HFFc6 (cell line): ENCODE measurements at regions not wholly inside any gene's neighbourhood (a gene's known extent, or its start where the extent isn't known, plus 50 kb on each side); places are given as distances from the start of the nearest gene placed in this dataset.
"Not testable (repeated sequence)": the region's sequence is repeated elsewhere in the genome, so short reads cannot be mapped to it uniquely, and the experiment has no call there.

Source experiments
- DNase-seq: peaks from one replicate; pipeline ENCODE4 v3.0.0-alpha.2; 2018
- H3K27ac Mint-ChIP-seq: 2 replicates; pipeline ENCODE4 v1.8.0; 2020; ENCODE audit warnings: mild to moderate bottlenecking, mixed read lengths
- H3K27me3 Mint-ChIP-seq: 2 replicates; pipeline ENCODE4 v1.8.0; 2021; ENCODE audit warnings: mild to moderate bottlenecking, moderate library complexity, mixed read lengths; ENCODE audit not compliant: insufficient read depth
- H3K36me3 Mint-ChIP-seq: 2 replicates; pipeline ENCODE4 v1.8.0; 2021; ENCODE audit warnings: low read depth, mixed read lengths
- H3K4me1 Mint-ChIP-seq: 2 replicates; pipeline ENCODE4 v1.8.0; 2020; ENCODE audit warnings: low read depth, mixed read lengths
- H3K4me3 Mint-ChIP-seq: 2 replicates; pipeline ENCODE4 v1.8.0; 2020; ENCODE audit warnings: mild to moderate bottlenecking, moderate library complexity, mixed read lengths
- H3K9me3 Mint-ChIP-seq: 2 replicates; pipeline ENCODE4 v1.8.0; 2020; ENCODE audit warnings: mild to moderate bottlenecking, mixed read lengths
- CTCF ChIP-seq: fragments of 200-600 bp; sonication (generic); IDR thresholded peaks from 2 replicates; pipeline ENCODE4 v1.5.0; 2021; ENCODE audit warnings: antibody characterized with exemption, mild to moderate bottlenecking

- no peak for TF ChIP-seq CTCF
- Mint-ChIP-seq H3K4me3 (no peak overlapping the region), H3K4me1 (no peaks in the 10 kb centered on the region), H3K27me3 (peaks cover 4% of the 10 kb centered on the region; the same call in 1 of the 2 replicates), H3K27ac (no peak overlapping the region), H3K36me3 (no peaks in the 10 kb centered on the region), H3K9me3 (peaks cover 12% of the 10 kb centered on the region; the same call in 1 of the 2 replicates)
- DNase-seq, result no peak
Observed at GRCh38 chr4:42237010-42237409, 84.6 kb upstream of the BEND4 start.

GRCh38 chr4:42237451-42237850, 85.0 kb upstream of the BEND4 start:
- TF ChIP-seq CTCF, result no peak
- no peak overlapping the region for H3K4me3 Mint-ChIP-seq
- no peaks in the 10 kb centered on the region for H3K36me3 Mint-ChIP-seq
- H3K4me1 Mint-ChIP-seq, result no peaks in the 10 kb centered on the region
- H3K9me3 Mint-ChIP-seq, result peaks cover 12% of the 10 kb centered on the region; the same call in 1 of the 2 replicates
- H3K27ac Mint-ChIP-seq, result no peak overlapping the region
- peaks cover 4% of the 10 kb centered on the region; the same call in 1 of the 2 replicates for H3K27me3 Mint-ChIP-seq
- DNase-seq, result no peak

- DNase-seq, result no peak
- H3K4me1 Mint-ChIP-seq, result no peaks in the 10 kb centered on the region
- peaks cover 11% of the 10 kb centered on the region; the same call in 1 of the 2 replicates for H3K9me3 Mint-ChIP-seq
- no peaks in the 10 kb centered on the region for H3K36me3 Mint-ChIP-seq
- H3K4me3 Mint-ChIP-seq, result no peak overlapping the region
- H3K27me3 Mint-ChIP-seq, result peaks cover 2% of the 10 kb centered on the region; the same call in 1 of the 2 replicates
- no peak for TF ChIP-seq CTCF
- no peak overlapping the region for H3K27ac Mint-ChIP-seq
Observed at GRCh38 chr4:42248972-42249371, 96.5 kb upstream of the BEND4 start.

- H3K27ac Mint-ChIP-seq, result no peak overlapping the region
- H3K36me3 Mint-ChIP-seq, result no peaks in the 10 kb centered on the region
- TF ChIP-seq CTCF, result no peak
- no peak overlapping the region for H3K4me3 Mint-ChIP-seq
- H3K9me3 Mint-ChIP-seq, result peaks cover 4% of the 10 kb centered on the region; the same call in 1 of the 2 replicates
- no peak for DNase-seq
- peaks cover 2% of the 10 kb centered on the region; the same call in 1 of the 2 replicates for H3K27me3 Mint-ChIP-seq
- no peaks in the 10 kb centered on the region for H3K4me1 Mint-ChIP-seq
Observed at GRCh38 chr4:42252315-42252714, 99.9 kb upstream of the BEND4 start.

GRCh38 chr4:42257645-42258044, 105.2 kb upstream of the BEND4 start:
- H3K27ac Mint-ChIP-seq, H3K9me3 Mint-ChIP-seq, H3K27me3 Mint-ChIP-seq, DNase-seq, H3K36me3 Mint-ChIP-seq, H3K4me1 Mint-ChIP-seq, H3K4me3 Mint-ChIP-seq: not testable (repeated sequence)

GRCh38 chr4:42262701-42263490, 110.4 kb upstream of the BEND4 start:
- H3K4me1 Mint-ChIP-seq, result no peaks in the 10 kb centered on the region
- no peaks in the 10 kb centered on the region for H3K36me3 Mint-ChIP-seq
- no peak overlapping the region for H3K4me3 Mint-ChIP-seq
- DNase-seq, result no peak
- H3K27me3 Mint-ChIP-seq, result no peaks in the 10 kb centered on the region; the same call in none of the 2 replicates
- peaks cover 14% of the 10 kb centered on the region; the same call in 1 of the 2 replicates for H3K9me3 Mint-ChIP-seq
- no peak overlapping the region for H3K27ac Mint-ChIP-seq
- TF ChIP-seq CTCF, result no peak
